HepG2 (cell line): ENCODE measurements at regions not wholly inside any gene's neighbourhood (a gene's known extent, or its start where the extent isn't known, plus 50 kb on each side); places are given as distances from the start of the nearest gene placed in this dataset.

Experiments
- ATAC-seq: fragments of 200-7000 bp; cut with Tn5 transposase; 3 replicates; pipeline ENCODE4 v1.9.1; 2020; ENCODE audit warnings: mild to moderate bottlenecking, moderate library complexity
- BruUV-seq: library from RNA; stranded (reverse); fragments of 400-500 nt; replicated peaks from 2 replicates; lab custom pipeline; 2021; lab: Mats Ljungman, UMichigan
- CTCF ChIA-PET: fragments of 300-600 bp; formaldehyde crosslinking; extraction: SDS; loops from one replicate; lab custom pipeline; 2021; ENCODE audit warnings: low total read pairs, inconsistent platforms, low intra/inter-chr PET ratio; lab: Yijun Ruan, JAX
- POLR2A ChIA-PET: fragments of 350-600 bp; sonication (Branson Sonifier 250); formaldehyde crosslinking; loops from one replicate; lab custom pipeline; 2020; ENCODE audit warnings: antibody characterized with exemption, inconsistent platforms; lab: Yijun Ruan, JAX
- DNase-seq: peaks from one replicate; pipeline ENCODE4 v3.0.0-alpha.2; 2015; ENCODE audit warnings: low spot score
- FAIRE-seq: peaks from 3 replicates; lab custom pipeline; 2011; peaks lifted over from hg19 to GRCh38; lab: Jason Lieb, UNC
- H2AFZ ChIP-seq: one replicate; pipeline ENCODE4 v1.6.1; 2011; ENCODE audit warnings: low read length, inconsistent platforms
- H3K27ac ChIP-seq: fragments of 300-600 bp; 3 replicates; pipeline ENCODE4 v1.8.0; 2011; ENCODE audit warnings: mixed run types, mild to moderate bottlenecking, mixed read lengths, low read length, inconsistent platforms; ENCODE audit not compliant: insufficient read depth; ENCODE audit errors: extremely low read length
- H3K27me3 ChIP-seq, 2 experiments: fragments of 200-600 bp in 1 of 2; 2 replicates in 1 of 2; 3 replicates in 1 of 2; pipeline versions ENCODE4 v1.6.0 to v1.8.0; 2011; ENCODE audit warnings: low read length in 2 of 2, mild to moderate bottlenecking in 2 of 2, moderate library complexity in 2 of 2, inconsistent platforms in 1 of 2; ENCODE audit not compliant: insufficient read depth in 2 of 2, control insufficient read depth in 1 of 2
- H3K36me3 ChIP-seq, 2 experiments: fragments of 200-600 bp in 1 of 2; replicated peaks in 1 of 2; 2 replicates in 1 of 2; 3 replicates in 1 of 2; pipeline versions ENCODE4 v1.5.1 to v1.8.0; 2011; ENCODE audit warnings: low read length in 2 of 2, inconsistent platforms in 1 of 2; ENCODE audit not compliant: insufficient read depth in 2 of 2, control insufficient read depth in 1 of 2
- H3K4me1 ChIP-seq: 2 replicates; pipeline ENCODE4 v1.5.1; 2012; ENCODE audit warnings: low read length, inconsistent platforms; ENCODE audit not compliant: insufficient read depth
- H3K4me2 ChIP-seq: 2 replicates; pipeline ENCODE4 v1.6.0; 2011; ENCODE audit warnings: low read depth, low read length, inconsistent platforms
- H3K4me3 ChIP-seq, 3 experiments: fragments of 200-600 bp in 1 of 3; sonication (generic), shearing (Covaris generic) in 1 of 3; replicated peaks in 1 of 3; 2 replicates each; pipeline ENCODE4 v1.5.1; 2011 to 2016; ENCODE audit warnings: low read length in 3 of 3, inconsistent platforms in 2 of 3, low read depth in 2 of 3, mild to moderate bottlenecking in 2 of 3, control low read depth in 1 of 3, mixed read lengths in 1 of 3; ENCODE audit not compliant: insufficient read depth in 1 of 3
- H3K79me2 ChIP-seq: one replicate; pipeline ENCODE4 v1.6.1; 2011; ENCODE audit warnings: low read length, inconsistent platforms; ENCODE audit not compliant: insufficient read depth
- H3K9ac ChIP-seq: 2 replicates; pipeline ENCODE4 v1.6.0; 2011; ENCODE audit warnings: mild to moderate bottlenecking, low read depth, low read length, inconsistent platforms; ENCODE audit not compliant: insufficient read depth
- H3K9me3 ChIP-seq: 2 replicates; pipeline ENCODE4 v1.5.1; 2012; ENCODE audit warnings: mild to moderate bottlenecking, low read length
- H4K20me1 ChIP-seq: 2 replicates; pipeline ENCODE4 v1.6.0; 2011; ENCODE audit warnings: inconsistent platforms, mild to moderate bottlenecking, low read length, moderate library complexity; ENCODE audit not compliant: insufficient read depth
- ELF4 ChIP-seq: sonication (generic); formaldehyde crosslinking; IDR thresholded peaks from 2 replicates; pipeline ENCODE4 v1.5.0; 2020; ENCODE audit warnings: missing genetic modification reagents, mild to moderate bottlenecking, moderate library complexity, borderline replicate concordance
- HNRNPK ChIP-seq: fragments of 200-400 bp; formaldehyde crosslinking; IDR thresholded peaks from 2 replicates; pipeline ENCODE4 v1.6.1; 2018; ENCODE audit warnings: low read length, low read depth, moderate library complexity, mild to moderate bottlenecking; ENCODE audit not compliant: poor library complexity, severe bottlenecking
- WGBS: methylation state at CpG from one replicate; pipeline ENCODE4 v1.1.6; 2017; ENCODE audit warnings: low lambda C conversion rate; 5-methylcytosine and 5-hydroxymethylcytosine counted together
- in situ Hi-C: cut with HindIII; loops from 2 replicates; pipeline ENCODE4 v1.10.0; 2017; ENCODE audit warnings: low pct_unique_long_range_greater_than_20kb; ENCODE audit not compliant: extremely low pct_ligation_motif_present
- intact Hi-C: fragments of 100-400 bp; cut with micrococcal nuclease; formaldehyde crosslinking; loops from one replicate; pipeline ENCODE4 v1.10.0; 2022; ENCODE audit not compliant: unreplicated experiment
- TF ChIP-seq, protein P1 (sequence below): sonication (generic); formaldehyde crosslinking; IDR thresholded peaks from 2 replicates; pipeline ENCODE4 v1.9.0; 2022; ENCODE audit warnings: low read depth, missing genetic modification reagents
- TF ChIP-seq, protein P2 (sequence below): sonication (generic); formaldehyde crosslinking; IDR thresholded peaks from 2 replicates; pipeline ENCODE4 v1.4.0; 2020; ENCODE audit warnings: missing genetic modification reagents, borderline replicate concordance
- TF ChIP-seq, protein P3 (sequence below): sonication (generic); formaldehyde crosslinking; conservative IDR thresholded peaks from 2 replicates; pipeline ENCODE4 v1.8.1; 2023; ENCODE audit warnings: missing genetic modification reagents

DNA sequence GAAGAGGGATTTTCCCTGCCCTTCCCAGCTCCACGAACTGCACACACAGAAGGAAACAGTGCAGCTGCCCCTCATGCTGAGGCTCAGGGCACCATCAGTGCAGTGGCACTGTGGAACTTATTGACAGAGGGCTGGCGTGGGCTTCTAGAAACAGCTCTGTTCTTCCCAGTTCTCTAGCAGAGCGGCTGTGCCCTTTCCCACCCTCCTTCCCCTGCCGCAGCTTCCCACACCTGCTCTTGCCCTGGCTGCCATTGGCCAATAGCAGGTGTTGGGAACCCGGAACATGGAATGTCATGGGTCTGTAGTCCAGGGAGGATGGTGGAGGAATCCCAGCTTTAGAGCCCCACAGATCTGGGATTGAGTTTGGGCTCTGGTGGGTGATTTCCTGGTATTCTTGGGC lies 343.8 kb downstream of the RPS6KC1 start:
- intact Hi-C loops, result no loop called here
- in situ Hi-C loops, result no loop called here
- ATAC-seq, result no peak
- ChIA-PET CTCF (no interaction called here), POLR2A (no interaction called here)
- H3K9me3 ChIP-seq, result no peaks in the 10 kb centered on the region
- no TSS peak for BruUV-seq
- H3K4me3 ChIP-seq, result no peak overlapping the region
- no peak overlapping the region for H2AFZ ChIP-seq
- no peak for DNase-seq
- H3K27ac ChIP-seq, result peak overlapping the region; percentile 44
- no peaks in the 10 kb centered on the region for H3K27me3 ChIP-seq
- peaks cover 100% of the 10 kb centered on the region for H3K4me1 ChIP-seq
- H4K20me1 ChIP-seq, result no peaks in the 10 kb centered on the region
- no peak for FAIRE-seq
- H3K36me3 ChIP-seq, result no peaks in the 10 kb centered on the region
- TF ChIP-seq, protein P1, sequence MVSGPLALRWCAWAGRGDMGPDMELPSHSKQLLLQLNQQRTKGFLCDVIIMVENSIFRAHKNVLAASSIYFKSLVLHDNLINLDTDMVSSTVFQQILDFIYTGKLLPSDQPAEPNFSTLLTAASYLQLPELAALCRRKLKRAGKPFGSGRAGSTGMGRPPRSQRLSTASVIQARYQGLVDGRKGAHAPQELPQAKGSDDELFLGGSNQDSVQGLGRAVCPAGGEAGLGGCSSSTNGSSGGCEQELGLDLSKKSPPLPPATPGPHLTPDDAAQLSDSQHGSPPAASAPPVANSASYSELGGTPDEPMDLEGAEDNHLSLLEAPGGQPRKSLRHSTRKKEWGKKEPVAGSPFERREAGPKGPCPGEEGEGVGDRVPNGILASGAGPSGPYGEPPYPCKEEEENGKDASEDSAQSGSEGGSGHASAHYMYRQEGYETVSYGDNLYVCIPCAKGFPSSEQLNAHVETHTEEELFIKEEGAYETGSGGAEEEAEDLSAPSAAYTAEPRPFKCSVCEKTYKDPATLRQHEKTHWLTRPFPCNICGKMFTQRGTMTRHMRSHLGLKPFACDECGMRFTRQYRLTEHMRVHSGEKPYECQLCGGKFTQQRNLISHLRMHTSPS (CRISPR knock-in tag), result no peak
- TF ChIP-seq, protein P2, sequence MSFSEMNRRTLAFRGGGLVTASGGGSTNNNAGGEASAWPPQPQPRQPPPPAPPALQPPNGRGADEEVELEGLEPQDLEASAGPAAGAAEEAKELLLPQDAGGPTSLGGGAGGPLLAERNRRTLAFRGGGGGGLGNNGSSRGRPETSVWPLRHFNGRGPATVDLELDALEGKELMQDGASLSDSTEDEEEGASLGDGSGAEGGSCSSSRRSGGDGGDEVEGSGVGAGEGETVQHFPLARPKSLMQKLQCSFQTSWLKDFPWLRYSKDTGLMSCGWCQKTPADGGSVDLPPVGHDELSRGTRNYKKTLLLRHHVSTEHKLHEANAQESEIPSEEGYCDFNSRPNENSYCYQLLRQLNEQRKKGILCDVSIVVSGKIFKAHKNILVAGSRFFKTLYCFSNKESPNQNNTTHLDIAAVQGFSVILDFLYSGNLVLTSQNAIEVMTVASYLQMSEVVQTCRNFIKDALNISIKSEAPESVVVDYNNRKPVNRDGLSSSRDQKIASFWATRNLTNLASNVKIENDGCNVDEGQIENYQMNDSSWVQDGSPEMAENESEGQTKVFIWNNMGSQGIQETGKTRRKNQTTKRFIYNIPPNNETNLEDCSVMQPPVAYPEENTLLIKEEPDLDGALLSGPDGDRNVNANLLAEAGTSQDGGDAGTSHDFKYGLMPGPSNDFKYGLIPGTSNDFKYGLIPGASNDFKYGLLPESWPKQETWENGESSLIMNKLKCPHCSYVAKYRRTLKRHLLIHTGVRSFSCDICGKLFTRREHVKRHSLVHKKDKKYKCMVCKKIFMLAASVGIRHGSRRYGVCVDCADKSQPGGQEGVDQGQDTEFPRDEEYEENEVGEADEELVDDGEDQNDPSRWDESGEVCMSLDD (CRISPR knock-in tag), result no peak
- TF ChIP-seq HNRNPK (no peak), ELF4 (CRISPR knock-in tag) (no peak)
- TF ChIP-seq, protein P3, sequence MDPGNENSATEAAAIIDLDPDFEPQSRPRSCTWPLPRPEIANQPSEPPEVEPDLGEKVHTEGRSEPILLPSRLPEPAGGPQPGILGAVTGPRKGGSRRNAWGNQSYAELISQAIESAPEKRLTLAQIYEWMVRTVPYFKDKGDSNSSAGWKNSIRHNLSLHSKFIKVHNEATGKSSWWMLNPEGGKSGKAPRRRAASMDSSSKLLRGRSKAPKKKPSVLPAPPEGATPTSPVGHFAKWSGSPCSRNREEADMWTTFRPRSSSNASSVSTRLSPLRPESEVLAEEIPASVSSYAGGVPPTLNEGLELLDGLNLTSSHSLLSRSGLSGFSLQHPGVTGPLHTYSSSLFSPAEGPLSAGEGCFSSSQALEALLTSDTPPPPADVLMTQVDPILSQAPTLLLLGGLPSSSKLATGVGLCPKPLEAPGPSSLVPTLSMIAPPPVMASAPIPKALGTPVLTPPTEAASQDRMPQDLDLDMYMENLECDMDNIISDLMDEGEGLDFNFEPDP (CRISPR knock-in tag), result 0 out of 2 replicates have a peak, but pooled peaks have one; percentile 25
- no peaks in the 10 kb centered on the region for H3K79me2 ChIP-seq
- no peak overlapping the region for H3K4me2 ChIP-seq
- no peak overlapping the region for H3K9ac ChIP-seq
- WGBS, result 90% methylated on average over 5 of the region's 5 CpGs
